Body of pancreas (tissue), 4 donors: ENCODE measurements at regions not wholly inside any gene's neighbourhood (a gene's known extent, or its start where the extent isn't known, plus 50 kb on each side); places are given as distances from the start of the nearest gene placed in this dataset.

Source experiments
- ATAC-seq: fragments of 150-250 bp; one replicate; pipeline ENCODE4 v1.9.1; 2016
- DNase-seq, 4 donors: peaks; one replicate each; pipeline ENCODE4 v3.0.0-alpha.2; 2019
- H3K27ac ChIP-seq, 4 donors: fragments of 200-600 bp; sonication (generic); 1 replicate in 3 of 4; 2 replicates in 1 of 4; pipeline versions ENCODE4 v1.5.1 to v1.6.1; 2016 to 2019; ENCODE audit warnings: mild to moderate bottlenecking in 1 of 4, mixed read lengths in 1 of 4, moderate library complexity in 1 of 4
- H3K27me3 ChIP-seq, 2 donors: fragments of 200-600 bp; sonication (generic); one replicate each; pipeline ENCODE4 v1.6.0; 2016; ENCODE audit warnings: mild to moderate bottlenecking in 1 of 2
- H3K36me3 ChIP-seq, 2 donors: fragments of 200-600 bp; sonication (generic); replicated peaks in 1 of 2; 2 replicates each; pipeline ENCODE4 v1.5.1; 2016; ENCODE audit warnings: low read depth in 2 of 2; ENCODE audit not compliant: insufficient read depth in 1 of 2
- H3K4me1 ChIP-seq: fragments of 200-600 bp; sonication (generic); one replicate; pipeline ENCODE4 v1.6.0; 2016
- H3K4me3 ChIP-seq, 2 donors: fragments of 200-600 bp; sonication (generic); 1 replicate in 1 of 2; 2 replicates in 1 of 2; pipeline ENCODE4 v1.5.1; 2016 to 2019
- H3K9me3 ChIP-seq, 3 donors: fragments of 200-600 bp; sonication (generic); 1 replicate in 2 of 3; 2 replicates in 1 of 3; pipeline ENCODE4 v1.5.1; 2016
- POLR2A ChIP-seq, 3 donors: fragments of 450-650 bp; IDR thresholded peaks; one replicate each; pipeline ENCODE4 v1.6.1; 2016; ENCODE audit warnings: antibody characterized with exemption in 3 of 3, mild to moderate bottlenecking in 2 of 3
- WGBS, 2 donors: methylation state at CpG; one replicate each; pipeline ENCODE4 v1.1.5; 2017; 5-methylcytosine and 5-hydroxymethylcytosine counted together
- intact Hi-C: fragments of 100-400 bp; cut with DNase I; formaldehyde crosslinking; loops from one replicate; pipeline ENCODE4 v1.15.1; 2023
- TF ChIP-seq, protein P1 (sequence below), 7 experiments: fragments of 450-650 bp in 4 of 7; fragments of 200-600 bp in 3 of 7; sonication (generic) in 3 of 7; IDR thresholded peaks; one replicate each; pipeline ENCODE4 v1.5.1; 2016 to 2019; ENCODE audit warnings: antibody characterized with exemption in 7 of 7

DNA sequence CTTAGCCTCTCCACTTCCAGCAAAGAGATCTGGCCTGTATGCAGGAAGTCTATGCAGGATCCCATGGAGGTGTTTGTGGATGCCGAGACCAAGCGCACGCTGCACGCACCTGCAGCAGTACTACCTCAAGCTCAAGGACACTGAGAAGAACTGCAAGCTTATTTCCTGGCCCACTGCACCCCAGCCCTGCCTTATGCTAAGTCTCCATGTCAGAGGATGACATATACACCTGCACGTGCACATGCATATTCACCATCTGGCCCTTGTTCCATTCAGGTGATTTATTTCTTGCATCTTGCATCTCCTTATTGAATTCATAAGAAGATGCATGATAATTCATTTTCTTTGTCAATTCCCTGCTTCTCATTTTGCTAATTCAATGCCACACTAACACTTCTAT is 472.8 kb upstream of the SGCG start:
- Histone ChIP-seq H3K9me3 (no peaks in the 10 kb centered on the region), H3K27ac (no peak overlapping the region), H3K4me3 (no peak overlapping the region), H3K4me1 (no peaks in the 10 kb centered on the region), H3K27me3 (no peaks in the 10 kb centered on the region), H3K36me3 (no peaks in the 10 kb centered on the region)
- DNase-seq (no peak), ATAC-seq (no peak)
- TF ChIP-seq, protein P1, sequence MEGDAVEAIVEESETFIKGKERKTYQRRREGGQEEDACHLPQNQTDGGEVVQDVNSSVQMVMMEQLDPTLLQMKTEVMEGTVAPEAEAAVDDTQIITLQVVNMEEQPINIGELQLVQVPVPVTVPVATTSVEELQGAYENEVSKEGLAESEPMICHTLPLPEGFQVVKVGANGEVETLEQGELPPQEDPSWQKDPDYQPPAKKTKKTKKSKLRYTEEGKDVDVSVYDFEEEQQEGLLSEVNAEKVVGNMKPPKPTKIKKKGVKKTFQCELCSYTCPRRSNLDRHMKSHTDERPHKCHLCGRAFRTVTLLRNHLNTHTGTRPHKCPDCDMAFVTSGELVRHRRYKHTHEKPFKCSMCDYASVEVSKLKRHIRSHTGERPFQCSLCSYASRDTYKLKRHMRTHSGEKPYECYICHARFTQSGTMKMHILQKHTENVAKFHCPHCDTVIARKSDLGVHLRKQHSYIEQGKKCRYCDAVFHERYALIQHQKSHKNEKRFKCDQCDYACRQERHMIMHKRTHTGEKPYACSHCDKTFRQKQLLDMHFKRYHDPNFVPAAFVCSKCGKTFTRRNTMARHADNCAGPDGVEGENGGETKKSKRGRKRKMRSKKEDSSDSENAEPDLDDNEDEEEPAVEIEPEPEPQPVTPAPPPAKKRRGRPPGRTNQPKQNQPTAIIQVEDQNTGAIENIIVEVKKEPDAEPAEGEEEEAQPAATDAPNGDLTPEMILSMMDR (IDR thresholded peaks at IDR 0.05): no peak
- TF ChIP-seq POLR2A (IDR thresholded peaks at IDR 0.05): no peak
- 73 to 82% methylated on average over 5 of the region's 5 CpGs for WGBS, 2 donors
- intact Hi-C loops: no loop called here

GRCh38 chr13:22717036-22717435 is 463.7 kb upstream of the SGCG start:
- Histone ChIP-seq H3K27ac (no peak overlapping the region), H3K9me3 (no peaks in the 10 kb centered on the region), H3K4me3 (no peak overlapping the region), H3K4me1 (no peaks in the 10 kb centered on the region), H3K36me3 (no peaks in the 10 kb centered on the region), H3K27me3 (no peaks in the 10 kb centered on the region)
- ATAC-seq (no peak), DNase-seq (no peak)
- TF ChIP-seq, protein P1 (IDR thresholded peaks at IDR 0.05): no peak
- no peak for TF ChIP-seq POLR2A (IDR thresholded peaks at IDR 0.05)
- intact Hi-C loops: no loop called here
- WGBS, 2 donors: 48 to 62% methylated on average over 7 of the region's 7 CpGs

DNA sequence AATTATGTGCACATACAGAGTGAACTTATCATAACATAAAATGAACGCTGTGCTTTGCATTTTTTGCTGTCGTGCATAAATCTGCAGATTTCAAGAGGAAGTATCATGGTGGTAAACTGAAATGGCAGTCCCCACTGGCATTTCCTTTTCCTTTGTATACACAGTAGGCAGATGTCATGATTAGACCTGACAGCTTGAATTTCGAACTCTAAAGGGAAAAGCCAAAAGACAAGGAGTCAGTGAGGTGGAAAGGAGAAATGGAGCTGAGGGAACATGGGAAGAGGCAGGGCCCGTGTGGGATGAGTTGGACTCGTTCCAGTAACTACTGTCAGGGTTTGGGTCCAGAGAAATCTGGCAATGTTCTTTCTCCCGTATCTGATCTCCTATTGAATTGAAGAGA is 454.1 kb upstream of the SGCG start:
- no peak for TF ChIP-seq POLR2A (IDR thresholded peaks at IDR 0.05)
- TF ChIP-seq, protein P1 (IDR thresholded peaks at IDR 0.05): no peak
- Histone ChIP-seq H3K4me1 (no peaks in the 10 kb centered on the region), H3K4me3 (no peak overlapping the region), H3K27ac (no peak overlapping the region), H3K36me3 (no peaks in the 10 kb centered on the region), H3K27me3 (no peaks in the 10 kb centered on the region), H3K9me3 (no peaks in the 10 kb centered on the region)
- no peak for DNase-seq
- intact Hi-C loops: no loop called here
- 46 to 53% methylated on average over 6 of the region's 6 CpGs for WGBS, 2 donors
- no peak for ATAC-seq

DNA sequence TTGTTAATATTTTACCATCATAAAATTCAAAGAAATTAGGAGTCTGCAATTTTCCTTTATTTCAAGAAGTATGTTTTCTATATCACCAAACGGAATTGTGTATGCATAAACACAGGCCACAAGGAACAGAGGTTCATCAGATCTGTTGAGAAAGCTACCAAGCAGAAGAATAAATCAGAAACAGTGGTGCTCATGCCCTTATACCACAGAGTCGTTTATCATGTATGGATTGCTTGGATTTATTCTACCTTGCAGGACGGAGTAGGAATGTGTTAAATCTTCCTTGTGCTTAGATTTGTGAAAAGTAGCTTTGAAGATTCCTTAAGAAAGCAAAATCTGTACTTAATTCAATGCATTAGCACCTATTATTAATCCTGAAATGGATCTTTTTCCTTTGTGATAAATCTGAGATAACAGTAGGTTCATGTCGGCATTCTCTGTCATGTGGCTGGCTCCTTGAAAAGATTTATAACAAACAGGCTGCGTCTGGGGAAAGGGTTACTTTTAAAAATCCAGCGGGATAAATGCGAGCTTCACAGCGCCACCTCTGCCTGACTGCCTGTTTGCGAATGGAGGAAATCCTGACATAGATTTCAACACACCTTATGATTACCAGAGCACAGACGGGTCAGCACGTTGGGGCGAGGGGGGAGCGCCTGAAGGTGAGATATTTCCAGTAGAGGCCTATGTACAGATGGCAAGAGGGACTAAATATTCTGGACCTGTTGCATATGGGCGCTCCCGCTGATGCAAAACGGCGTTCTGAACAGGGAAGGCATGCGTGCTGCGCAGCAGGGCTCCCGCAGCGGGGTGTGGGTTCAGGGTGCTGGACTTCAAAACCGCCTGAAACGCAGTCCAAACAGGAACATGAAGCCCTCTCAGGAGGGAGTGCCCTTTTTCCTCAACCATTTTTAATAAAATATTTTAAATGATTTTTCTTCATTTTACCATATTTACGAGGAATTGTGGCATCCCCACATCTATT is 445.5 kb upstream of the SGCG start:
- TF ChIP-seq, protein P1 (IDR thresholded peaks at IDR 0.05): no peak
- TF ChIP-seq POLR2A (IDR thresholded peaks at IDR 0.05): no peak
- no peak overlapping the region for H3K4me3 ChIP-seq
- no peaks in the 10 kb centered on the region for H3K36me3 ChIP-seq
- peaks cover 12% of the 10 kb centered on the region for H3K4me1 ChIP-seq
- H3K9me3 ChIP-seq: no peaks in the 10 kb centered on the region
- no peak for DNase-seq
- H3K27ac ChIP-seq: no peak overlapping the region
- WGBS, 2 donors: 40% methylated on average over 24 of the region's 24 CpGs
- ATAC-seq: no peak
- H3K27me3 ChIP-seq: no peaks in the 10 kb centered on the region
- intact Hi-C loops: no loop called here
